ENCODE measurements at regions not wholly inside any gene's neighbourhood (a gene's known extent, or its start where the extent isn't known, plus 50 kb on each side); places are given as distances from the start of the nearest gene placed in this dataset.

DNA sequence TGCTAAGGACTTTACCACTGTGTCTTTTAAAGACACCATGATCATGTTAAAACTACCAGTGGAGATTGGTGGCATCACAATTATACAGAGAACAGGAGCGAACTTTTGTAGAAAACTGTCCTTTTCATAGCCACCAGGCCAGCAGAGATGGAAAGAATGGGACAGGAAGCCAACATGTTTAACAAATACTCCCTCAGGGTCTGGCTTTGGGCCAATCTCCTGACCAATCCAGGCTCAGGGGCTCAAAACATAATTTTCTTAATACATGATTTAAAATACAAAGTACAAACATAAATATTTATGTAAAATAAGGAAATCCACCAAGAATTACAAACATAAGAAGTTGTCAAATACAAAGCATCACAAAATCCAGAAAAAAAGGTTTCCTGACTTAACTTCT is 266.0 kb downstream of the VPS13C start:
- TF ChIP-seq, protein P1, sequence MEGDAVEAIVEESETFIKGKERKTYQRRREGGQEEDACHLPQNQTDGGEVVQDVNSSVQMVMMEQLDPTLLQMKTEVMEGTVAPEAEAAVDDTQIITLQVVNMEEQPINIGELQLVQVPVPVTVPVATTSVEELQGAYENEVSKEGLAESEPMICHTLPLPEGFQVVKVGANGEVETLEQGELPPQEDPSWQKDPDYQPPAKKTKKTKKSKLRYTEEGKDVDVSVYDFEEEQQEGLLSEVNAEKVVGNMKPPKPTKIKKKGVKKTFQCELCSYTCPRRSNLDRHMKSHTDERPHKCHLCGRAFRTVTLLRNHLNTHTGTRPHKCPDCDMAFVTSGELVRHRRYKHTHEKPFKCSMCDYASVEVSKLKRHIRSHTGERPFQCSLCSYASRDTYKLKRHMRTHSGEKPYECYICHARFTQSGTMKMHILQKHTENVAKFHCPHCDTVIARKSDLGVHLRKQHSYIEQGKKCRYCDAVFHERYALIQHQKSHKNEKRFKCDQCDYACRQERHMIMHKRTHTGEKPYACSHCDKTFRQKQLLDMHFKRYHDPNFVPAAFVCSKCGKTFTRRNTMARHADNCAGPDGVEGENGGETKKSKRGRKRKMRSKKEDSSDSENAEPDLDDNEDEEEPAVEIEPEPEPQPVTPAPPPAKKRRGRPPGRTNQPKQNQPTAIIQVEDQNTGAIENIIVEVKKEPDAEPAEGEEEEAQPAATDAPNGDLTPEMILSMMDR (IDR thresholded peaks at IDR 0.05), result no peak
- TF ChIP-seq POLR2A (IDR thresholded peaks at IDR 0.05), result no peak

Measured in body of pancreas (tissue), 4 donors.